ENCODE measurements at regions not wholly inside any gene's neighbourhood (a gene's known extent, or its start where the extent isn't known, plus 50 kb on each side); places are given as distances from the start of the nearest gene placed in this dataset.

DNA sequence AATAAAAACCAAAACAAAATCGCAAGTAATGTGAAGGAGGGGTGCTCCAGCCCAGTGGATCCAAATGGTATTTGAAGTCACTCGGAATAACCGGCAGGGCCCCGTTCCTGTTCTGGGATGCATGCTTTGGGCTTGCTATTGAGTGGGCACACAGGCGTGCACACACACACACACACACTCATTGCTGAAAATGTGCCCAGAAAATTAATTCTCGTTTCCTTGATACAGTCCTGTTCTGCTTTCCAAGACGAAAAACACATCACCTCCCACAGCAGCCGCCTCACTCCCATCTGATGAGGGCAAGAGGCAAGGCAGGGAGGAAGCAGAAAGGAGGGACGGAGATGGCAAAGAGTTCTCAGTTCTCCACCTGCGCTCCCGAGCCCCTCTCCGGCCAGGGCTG, 62.2 kb upstream of the SDK2 start:
- H3K36me3 ChIP-seq (ENCODE audit: insufficient read depth, low read length), result no peaks in the 10 kb centered on the region
- H3K4me2 ChIP-seq (ENCODE audit: low read length), result no peak overlapping the region
- no peak overlapping the region for H3K9ac ChIP-seq (ENCODE audit: low read length)
- TF ChIP-seq, protein P1, sequence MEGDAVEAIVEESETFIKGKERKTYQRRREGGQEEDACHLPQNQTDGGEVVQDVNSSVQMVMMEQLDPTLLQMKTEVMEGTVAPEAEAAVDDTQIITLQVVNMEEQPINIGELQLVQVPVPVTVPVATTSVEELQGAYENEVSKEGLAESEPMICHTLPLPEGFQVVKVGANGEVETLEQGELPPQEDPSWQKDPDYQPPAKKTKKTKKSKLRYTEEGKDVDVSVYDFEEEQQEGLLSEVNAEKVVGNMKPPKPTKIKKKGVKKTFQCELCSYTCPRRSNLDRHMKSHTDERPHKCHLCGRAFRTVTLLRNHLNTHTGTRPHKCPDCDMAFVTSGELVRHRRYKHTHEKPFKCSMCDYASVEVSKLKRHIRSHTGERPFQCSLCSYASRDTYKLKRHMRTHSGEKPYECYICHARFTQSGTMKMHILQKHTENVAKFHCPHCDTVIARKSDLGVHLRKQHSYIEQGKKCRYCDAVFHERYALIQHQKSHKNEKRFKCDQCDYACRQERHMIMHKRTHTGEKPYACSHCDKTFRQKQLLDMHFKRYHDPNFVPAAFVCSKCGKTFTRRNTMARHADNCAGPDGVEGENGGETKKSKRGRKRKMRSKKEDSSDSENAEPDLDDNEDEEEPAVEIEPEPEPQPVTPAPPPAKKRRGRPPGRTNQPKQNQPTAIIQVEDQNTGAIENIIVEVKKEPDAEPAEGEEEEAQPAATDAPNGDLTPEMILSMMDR (IDR thresholded peaks at IDR 0.05; ENCODE audit: low read length), result no peak
- no peak for TF ChIP-seq EZH2 (IDR thresholded peaks at IDR 0.05; ENCODE audit: borderline replicate concordance, low read length)
- no peaks in the 10 kb centered on the region for H3K9me3 ChIP-seq (ENCODE audit: low read length)
- H3F3A ChIP-seq (ENCODE audit: insufficient read depth, low read length), result no peaks in the 10 kb centered on the region
- no peaks in the 10 kb centered on the region for H3K27me3 ChIP-seq (ENCODE audit: insufficient read depth, low read length)
- no peak overlapping the region for H3K27ac ChIP-seq (ENCODE audit: low read depth, low read length, poor library complexity, severe bottlenecking)
- H4K20me1 ChIP-seq (ENCODE audit: insufficient read depth, low read length), result no peaks in the 10 kb centered on the region
- no peak overlapping the region for H2AFZ ChIP-seq (ENCODE audit: low read length)
- no peak overlapping the region for H3K4me3 ChIP-seq (ENCODE audit: low read depth, low read length, poor library complexity, severe bottlenecking)
- H3K4me1 ChIP-seq (ENCODE audit: insufficient read depth, low read length, severe bottlenecking), result peaks cover 8% of the 10 kb centered on the region
- no peaks in the 10 kb centered on the region for H3K79me2 ChIP-seq (ENCODE audit: insufficient read depth, low read length)
- H3K9me2 ChIP-seq (ENCODE audit: low read depth, low read length), result no peaks in the 10 kb centered on the region

DNA sequence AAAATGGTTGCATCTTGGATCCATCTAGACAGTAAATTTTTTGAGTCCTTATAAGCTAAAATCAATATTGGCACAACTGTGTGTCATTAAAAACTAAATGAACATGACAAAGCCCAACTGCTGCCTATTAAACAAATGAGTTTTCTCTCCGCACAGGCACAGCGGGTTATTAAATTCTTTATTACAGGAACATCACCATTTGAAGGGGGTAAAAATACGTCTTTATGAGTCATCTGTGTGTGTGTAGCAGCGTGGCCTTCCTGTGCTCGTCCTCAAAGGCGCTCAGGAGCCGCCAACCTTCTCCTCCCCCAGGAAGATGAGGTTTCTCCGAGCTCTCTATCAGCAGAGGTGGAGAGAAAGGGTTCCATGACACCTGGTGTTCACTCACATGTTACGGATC, 62.6 kb upstream of the SDK2 start:
- Histone ChIP-seq H3K4me2 (ENCODE audit: low read length) (no peak overlapping the region), H4K20me1 (ENCODE audit: insufficient read depth, low read length) (no peaks in the 10 kb centered on the region), H3K79me2 (ENCODE audit: insufficient read depth, low read length) (no peaks in the 10 kb centered on the region), H3K27me3 (ENCODE audit: insufficient read depth, low read length) (no peaks in the 10 kb centered on the region), H3F3A (ENCODE audit: insufficient read depth, low read length) (no peaks in the 10 kb centered on the region), H3K9me3 (ENCODE audit: low read length) (no peaks in the 10 kb centered on the region), H3K4me1 (ENCODE audit: insufficient read depth, low read length, severe bottlenecking) (peaks cover 10% of the 10 kb centered on the region), H3K27ac (ENCODE audit: low read depth, low read length, poor library complexity, severe bottlenecking) (no peak overlapping the region), H3K9ac (ENCODE audit: low read length) (no peak overlapping the region), H2AFZ (ENCODE audit: low read length) (no peak overlapping the region), H3K36me3 (ENCODE audit: insufficient read depth, low read length) (no peaks in the 10 kb centered on the region), H3K9me2 (ENCODE audit: low read depth, low read length) (no peaks in the 10 kb centered on the region), H3K4me3 (ENCODE audit: low read depth, low read length, poor library complexity, severe bottlenecking) (no peak overlapping the region)
- TF ChIP-seq EZH2 (IDR thresholded peaks at IDR 0.05; ENCODE audit: borderline replicate concordance, low read length), result no peak
- TF ChIP-seq, protein P1 (IDR thresholded peaks at IDR 0.05; ENCODE audit: low read length), result no peak

DNA sequence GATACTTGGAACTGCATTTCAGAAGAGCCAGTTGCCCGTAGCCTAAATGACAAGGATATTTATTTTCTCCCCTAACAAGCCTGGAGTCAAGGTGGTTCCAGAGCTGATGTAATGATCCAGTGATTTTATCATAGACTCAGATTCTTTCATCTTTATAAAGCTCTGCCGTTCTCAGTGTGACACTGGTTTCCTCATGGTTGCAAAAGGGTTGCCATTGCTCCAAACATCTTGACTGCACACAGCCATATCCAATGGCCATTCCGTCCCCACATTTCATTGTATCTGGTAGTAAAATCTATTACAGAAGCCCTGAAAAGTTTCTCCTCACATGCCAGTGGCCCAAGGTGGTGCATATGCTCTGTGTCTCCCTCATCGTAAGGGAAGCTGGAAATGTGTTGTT, 63.1 kb upstream of the SDK2 start:
- TF ChIP-seq, protein P1 (IDR thresholded peaks at IDR 0.05; ENCODE audit: low read length), result no peak
- no peak for TF ChIP-seq EZH2 (IDR thresholded peaks at IDR 0.05; ENCODE audit: borderline replicate concordance, low read length)
- Histone ChIP-seq H3K4me1 (ENCODE audit: insufficient read depth, low read length, severe bottlenecking) (peaks cover 10% of the 10 kb centered on the region), H3K9me3 (ENCODE audit: low read length) (no peaks in the 10 kb centered on the region), H3K9ac (ENCODE audit: low read length) (no peak overlapping the region), H3F3A (ENCODE audit: insufficient read depth, low read length) (no peaks in the 10 kb centered on the region), H2AFZ (ENCODE audit: low read length) (no peak overlapping the region), H3K27ac (ENCODE audit: low read depth, low read length, poor library complexity, severe bottlenecking) (no peak overlapping the region), H3K4me3 (ENCODE audit: low read depth, low read length, poor library complexity, severe bottlenecking) (no peak overlapping the region), H3K36me3 (ENCODE audit: insufficient read depth, low read length) (no peaks in the 10 kb centered on the region), H3K4me2 (ENCODE audit: low read length) (no peak overlapping the region), H4K20me1 (ENCODE audit: insufficient read depth, low read length) (no peaks in the 10 kb centered on the region), H3K9me2 (ENCODE audit: low read depth, low read length) (no peaks in the 10 kb centered on the region), H3K79me2 (ENCODE audit: insufficient read depth, low read length) (no peaks in the 10 kb centered on the region), H3K27me3 (ENCODE audit: insufficient read depth, low read length) (no peaks in the 10 kb centered on the region)

Measured in OCI-LY1 (cell line).